NT2/D1 (cell line): ENCODE measurements at regions not wholly inside any gene's neighbourhood (a gene's known extent, or its start where the extent isn't known, plus 50 kb on each side); places are given as distances from the start of the nearest gene placed in this dataset.
A peak's percentile ranks its signal among the peaks of the same experiment; 100 is the strongest.

ENCODE experiments used
- DNase-seq: peaks from one replicate; pipeline ENCODE4 v3.0.0-alpha.2; 2011; ENCODE audit warnings: low read depth, low spot score
- H3K27me3 ChIP-seq: 2 replicates; pipeline ENCODE4 v1.6.0; 2011; ENCODE audit warnings: mild to moderate bottlenecking; ENCODE audit not compliant: insufficient read length, insufficient read depth
- H3K36me3 ChIP-seq: 2 replicates; pipeline ENCODE4 v1.6.1; 2011; ENCODE audit warnings: mild to moderate bottlenecking, low read length, mixed read lengths; ENCODE audit not compliant: insufficient read depth, insufficient read length
- H3K4me1 ChIP-seq: 2 replicates; pipeline ENCODE4 v1.5.1; 2011; ENCODE audit not compliant: insufficient read depth, insufficient read length
- H3K4me3 ChIP-seq: 2 replicates; pipeline ENCODE4 v1.5.1; 2011; ENCODE audit warnings: low read depth; ENCODE audit not compliant: insufficient read length
- H3K9ac ChIP-seq: 2 replicates; pipeline ENCODE4 v1.6.0; 2011; ENCODE audit warnings: low read depth; ENCODE audit not compliant: insufficient read length
- H3K9me3 ChIP-seq: 2 replicates; pipeline ENCODE4 v1.5.1; 2011; ENCODE audit warnings: mild to moderate bottlenecking, low read length; ENCODE audit not compliant: insufficient read depth
- SUZ12 ChIP-seq: IDR thresholded peaks from 2 replicates; pipeline ENCODE4 v1.6.1; 2011; ENCODE audit not compliant: insufficient read length, insufficient read depth; ENCODE audit errors: extremely low read depth
- YY1 ChIP-seq: IDR thresholded peaks from 2 replicates; pipeline ENCODE4 v1.6.1; 2011; ENCODE audit not compliant: insufficient read length, insufficient read depth
- ZNF274 ChIP-seq: IDR thresholded peaks from 2 replicates; pipeline ENCODE4 v1.6.1; 2011; ENCODE audit warnings: mild to moderate bottlenecking, low read depth, low read length

- no peaks in the 10 kb centered on the region for H3K27me3 ChIP-seq
Measured at GRCh38 chr10:89093728-89094127, 103.1 kb downstream of the FAS start.

GRCh38 chr10:89092981-89093380 lies 102.4 kb downstream of the FAS start:
- Histone ChIP-seq H3K27me3 (no peaks in the 10 kb centered on the region), H3K4me3 (no peak overlapping the region), H3K9me3 (no peaks in the 10 kb centered on the region), H3K36me3 (no peaks in the 10 kb centered on the region), H3K4me1 (no peaks in the 10 kb centered on the region), H3K9ac (no peak overlapping the region)
- no peak for DNase-seq
- no peak for TF ChIP-seq SUZ12
- no peak for TF ChIP-seq YY1
- no peak for TF ChIP-seq ZNF274

More at GRCh38 chr10:89093728-89094127, 103.1 kb downstream of the FAS start:
- DNase-seq, result no peak
- no peaks in the 10 kb centered on the region for H3K36me3 ChIP-seq
- no peak for TF ChIP-seq ZNF274
- TF ChIP-seq SUZ12, result no peak
- no peak for TF ChIP-seq YY1
- H3K4me1 ChIP-seq, result no peaks in the 10 kb centered on the region
- H3K9ac ChIP-seq, result no peak overlapping the region
- no peak overlapping the region for H3K4me3 ChIP-seq
- H3K9me3 ChIP-seq, result no peaks in the 10 kb centered on the region

- no peaks in the 10 kb centered on the region for H3K9me3 ChIP-seq
- H3K4me1 ChIP-seq, result no peaks in the 10 kb centered on the region
- no peak overlapping the region for H3K4me3 ChIP-seq
- no peaks in the 10 kb centered on the region for H3K27me3 ChIP-seq
- TF ChIP-seq SUZ12 (no peak), ZNF274 (no peak), YY1 (no peak)
- H3K36me3 ChIP-seq, result no peaks in the 10 kb centered on the region
- H3K9ac ChIP-seq, result no peak overlapping the region
- no peak for DNase-seq
Measured at GRCh38 chr10:89092439-89092838, 101.8 kb downstream of the FAS start.

- no peaks in the 10 kb centered on the region for H3K4me1 ChIP-seq
- TF ChIP-seq YY1 (no peak), SUZ12 (no peak), ZNF274 (no peak)
Measured at GRCh38 chr10:89091496-89091895, 100.9 kb downstream of the FAS start.

GRCh38 chr10:89090756-89091445 lies 100.3 kb downstream of the FAS start:
- Histone ChIP-seq H3K27me3 (no peaks in the 10 kb centered on the region), H3K36me3 (no peaks in the 10 kb centered on the region), H3K9ac (no peak overlapping the region), H3K4me1 (no peaks in the 10 kb centered on the region), H3K9me3 (no peaks in the 10 kb centered on the region; the same call in 1 of the 2 replicates), H3K4me3 (no peak overlapping the region)
- TF ChIP-seq YY1 (no peak), SUZ12 (no peak), ZNF274 (no peak)
- DNase-seq, result no peak

More at GRCh38 chr10:89091496-89091895, 100.9 kb downstream of the FAS start:
- DNase-seq, result no peak
- Histone ChIP-seq H3K27me3 (no peaks in the 10 kb centered on the region), H3K36me3 (no peaks in the 10 kb centered on the region), H3K9ac (no peak overlapping the region), H3K4me3 (no peak overlapping the region), H3K9me3 (no peaks in the 10 kb centered on the region; the same call in 1 of the 2 replicates)

- Histone ChIP-seq H3K9ac (no peak overlapping the region), H3K4me3 (no peak overlapping the region), H3K36me3 (no peaks in the 10 kb centered on the region), H3K4me1 (no peaks in the 10 kb centered on the region), H3K9me3 (no peaks in the 10 kb centered on the region; the same call in 1 of the 2 replicates), H3K27me3 (no peaks in the 10 kb centered on the region)
- peak; percentile 58 for DNase-seq
- TF ChIP-seq SUZ12, result no peak
- no peak for TF ChIP-seq YY1
- TF ChIP-seq ZNF274, result no peak
Measured at GRCh38 chr10:89086801-89087521, 96.4 kb downstream of the FAS start.

GRCh38 chr10:89085153-89085552 lies 94.6 kb downstream of the FAS start:
- no peak for TF ChIP-seq ZNF274
- TF ChIP-seq SUZ12, result no peak
- TF ChIP-seq YY1, result no peak
- Histone ChIP-seq H3K4me3 (no peak overlapping the region), H3K36me3 (no peaks in the 10 kb centered on the region), H3K4me1 (no peaks in the 10 kb centered on the region), H3K27me3 (no peaks in the 10 kb centered on the region), H3K9ac (no peak overlapping the region), H3K9me3 (no peaks in the 10 kb centered on the region; the same call in 1 of the 2 replicates)
- no peak for DNase-seq
